Upper lobe of left lung (tissue), 6 donors: ENCODE measurements at regions not wholly inside any gene's neighbourhood (a gene's known extent, or its start where the extent isn't known, plus 50 kb on each side); places are given as distances from the start of the nearest gene placed in this dataset.

Source experiments
- ATAC-seq, 2 donors: fragments of 200-7000 bp; cut with Tn5 transposase; one replicate each; pipeline ENCODE4 v1.9.1; 2022; ENCODE audit warnings: mild to moderate bottlenecking in 2 of 2, moderate library complexity in 2 of 2; ENCODE audit not compliant: low FRiP score in 2 of 2
- DNase-seq, 2 donors: peaks; one replicate each; pipeline ENCODE4 v3.0.0-alpha.2; 2019 to 2020
- H3K27ac ChIP-seq, 4 donors: fragments of 200-600 bp; sonication (generic); one replicate each; pipeline ENCODE4 v1.5.1; 2016 to 2019
- H3K27me3 ChIP-seq, 4 donors: fragments of 200-600 bp; sonication (generic); one replicate each; pipeline ENCODE4 v1.5.1; 2017 to 2019
- H3K36me3 ChIP-seq, 4 donors: fragments of 200-600 bp; sonication (generic); one replicate each; pipeline ENCODE4 v1.5.1; 2016 to 2019
- H3K4me1 ChIP-seq, 4 donors: fragments of 200-600 bp; sonication (generic); one replicate each; pipeline ENCODE4 v1.5.1; 2018 to 2019
- H3K4me3 ChIP-seq, 4 donors: fragments of 200-600 bp; sonication (generic); one replicate each; pipeline ENCODE4 v1.5.1; 2017 to 2019; ENCODE audit warnings: mild to moderate bottlenecking in 2 of 4, moderate library complexity in 1 of 4
- H3K9me3 ChIP-seq, 4 donors: fragments of 200-600 bp; sonication (generic); one replicate each; pipeline ENCODE4 v1.5.1; 2018 to 2019
- CTCF ChIP-seq, 6 experiments: fragments of 450-650 bp in 4 of 6; fragments of 200-600 bp in 2 of 6; sonication (generic) in 2 of 6; IDR thresholded peaks; one replicate each; pipeline ENCODE4 v1.5.1; 2016 to 2019; ENCODE audit warnings: antibody characterized with exemption in 6 of 6
- EP300 ChIP-seq, 4 donors: sonication (generic); formaldehyde crosslinking; IDR thresholded peaks; one replicate each; pipeline ENCODE4 v1.5.1; 2017; ENCODE audit warnings: antibody characterized with exemption in 4 of 4, control low read depth in 2 of 4
- POLR2A ChIP-seq, 4 donors: fragments of 450-650 bp; IDR thresholded peaks; one replicate each; pipeline ENCODE4 v1.5.1; 2016 to 2017; ENCODE audit warnings: antibody characterized with exemption in 4 of 4, mild to moderate bottlenecking in 2 of 4
- POLR2AphosphoS5 ChIP-seq, 2 donors: sonication (generic); formaldehyde crosslinking; IDR thresholded peaks; one replicate each; pipeline ENCODE4 v1.5.1; 2017; ENCODE audit warnings: antibody characterized with exemption in 2 of 2
- WGBS, 2 donors: methylation state at CpG; one replicate each; pipeline ENCODE4 v1.1.5; 2017 to 2018; 5-methylcytosine and 5-hydroxymethylcytosine counted together
- donor health status: DM: no; HTN: no; CAD: no; lungs with moderate emphysema.
- donor health status: DM: no; HTN: yes; CAD: no; lungs with severe emphysema.

GRCh38 chr20:10167594-10167993 lies 51.0 kb upstream of the SNAP25 start:
- no peak overlapping the region for H3K4me3 ChIP-seq
- H3K27me3 ChIP-seq = peaks cover 0 to 6% (median 2%) of the 10 kb centered on the region in 4 donors
- H3K36me3 ChIP-seq = no peaks in the 10 kb centered on the region
- ATAC-seq (no peak), DNase-seq (no peak)
- WGBS, 2 donors = 71 to 79% methylated on average over 2 of the region's 2 CpGs
- no peak overlapping the region for H3K27ac ChIP-seq
- peaks cover 0 to 10% (median 2%) of the 10 kb centered on the region in 4 donors for H3K4me1 ChIP-seq
- TF ChIP-seq CTCF (IDR thresholded peaks at IDR 0.05) (no peak), POLR2AphosphoS5 (IDR thresholded peaks at IDR 0.05) (no peak), EP300 (IDR thresholded peaks at IDR 0.05) (no peak), POLR2A (IDR thresholded peaks at IDR 0.05) (no peak)
- no peaks in the 10 kb centered on the region for H3K9me3 ChIP-seq
